Nephron (organoid): ENCODE measurements at regions not wholly inside any gene's neighbourhood (a gene's known extent, or its start where the extent isn't known, plus 50 kb on each side); places are given as distances from the start of the nearest gene placed in this dataset.
A peak's percentile ranks its signal among the peaks of the same experiment; 100 is the strongest.

ENCODE experiments used
- H3K27ac Mint-ChIP-seq, 3 experiments: 2 replicates each; pipeline ENCODE4 v1.8.0; 2020; ENCODE audit warnings: mixed read lengths in 3 of 3, mild to moderate bottlenecking in 2 of 3, moderate library complexity in 1 of 3
- H3K27me3 Mint-ChIP-seq: 2 replicates; pipeline ENCODE4 v1.8.0; 2021; ENCODE audit warnings: low read depth, mild to moderate bottlenecking, moderate library complexity, mixed read lengths
- H3K36me3 Mint-ChIP-seq: 2 replicates; pipeline ENCODE4 v1.8.0; 2020; ENCODE audit warnings: low read depth, mixed read lengths
- H3K4me1 Mint-ChIP-seq: 2 replicates; pipeline ENCODE4 v1.8.0; 2020; ENCODE audit warnings: mixed read lengths
- H3K4me3 Mint-ChIP-seq, 3 experiments: 2 replicates each; pipeline ENCODE4 v1.8.0; 2020; ENCODE audit warnings: mild to moderate bottlenecking in 3 of 3, mixed read lengths in 3 of 3, moderate library complexity in 2 of 3
- H3K9me3 Mint-ChIP-seq: 2 replicates; pipeline ENCODE4 v1.8.0; 2020; ENCODE audit warnings: mixed read lengths
- TF ChIP-seq, protein P1 (sequence below), 3 experiments: fragments of 200-600 bp; sonication (generic); IDR thresholded peaks; one replicate each; pipeline ENCODE4 v1.5.0; 2021; ENCODE audit warnings: antibody characterized with exemption in 3 of 3; ENCODE audit not compliant: unreplicated experiment in 3 of 3

DNA sequence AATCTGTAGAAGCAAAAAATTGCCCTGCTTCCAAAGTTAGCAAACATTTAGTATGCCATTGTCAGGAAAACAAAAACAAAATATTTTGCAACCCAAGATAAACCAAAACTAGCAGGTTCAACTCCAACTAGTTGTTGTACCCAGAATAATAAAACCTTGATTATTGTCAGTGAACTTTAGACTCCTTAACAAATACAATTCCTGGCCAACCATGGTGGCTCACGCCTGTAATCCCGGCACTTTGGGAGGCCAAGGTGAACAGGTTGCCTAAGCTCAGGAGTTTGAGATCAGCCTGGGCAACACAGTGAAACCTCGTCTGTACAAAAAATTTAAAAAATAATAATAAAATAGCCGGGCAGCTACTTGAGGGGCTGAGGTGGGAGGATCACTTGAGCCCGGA is 53.6 kb upstream of the EPCAM start:
- Mint-ChIP-seq H3K27me3 (no peaks in the 10 kb centered on the region), H3K4me3 (no peak overlapping the region), H3K36me3 (peaks cover 3% of the 10 kb centered on the region), H3K4me1 (peaks cover 15% of the 10 kb centered on the region), H3K27ac (no peak overlapping the region), H3K9me3 (no peaks in the 10 kb centered on the region)
- TF ChIP-seq, protein P1, sequence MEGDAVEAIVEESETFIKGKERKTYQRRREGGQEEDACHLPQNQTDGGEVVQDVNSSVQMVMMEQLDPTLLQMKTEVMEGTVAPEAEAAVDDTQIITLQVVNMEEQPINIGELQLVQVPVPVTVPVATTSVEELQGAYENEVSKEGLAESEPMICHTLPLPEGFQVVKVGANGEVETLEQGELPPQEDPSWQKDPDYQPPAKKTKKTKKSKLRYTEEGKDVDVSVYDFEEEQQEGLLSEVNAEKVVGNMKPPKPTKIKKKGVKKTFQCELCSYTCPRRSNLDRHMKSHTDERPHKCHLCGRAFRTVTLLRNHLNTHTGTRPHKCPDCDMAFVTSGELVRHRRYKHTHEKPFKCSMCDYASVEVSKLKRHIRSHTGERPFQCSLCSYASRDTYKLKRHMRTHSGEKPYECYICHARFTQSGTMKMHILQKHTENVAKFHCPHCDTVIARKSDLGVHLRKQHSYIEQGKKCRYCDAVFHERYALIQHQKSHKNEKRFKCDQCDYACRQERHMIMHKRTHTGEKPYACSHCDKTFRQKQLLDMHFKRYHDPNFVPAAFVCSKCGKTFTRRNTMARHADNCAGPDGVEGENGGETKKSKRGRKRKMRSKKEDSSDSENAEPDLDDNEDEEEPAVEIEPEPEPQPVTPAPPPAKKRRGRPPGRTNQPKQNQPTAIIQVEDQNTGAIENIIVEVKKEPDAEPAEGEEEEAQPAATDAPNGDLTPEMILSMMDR (IDR thresholded peaks at IDR 0.05; ENCODE audit: unreplicated experiment in 3 of 3): no peak

DNA sequence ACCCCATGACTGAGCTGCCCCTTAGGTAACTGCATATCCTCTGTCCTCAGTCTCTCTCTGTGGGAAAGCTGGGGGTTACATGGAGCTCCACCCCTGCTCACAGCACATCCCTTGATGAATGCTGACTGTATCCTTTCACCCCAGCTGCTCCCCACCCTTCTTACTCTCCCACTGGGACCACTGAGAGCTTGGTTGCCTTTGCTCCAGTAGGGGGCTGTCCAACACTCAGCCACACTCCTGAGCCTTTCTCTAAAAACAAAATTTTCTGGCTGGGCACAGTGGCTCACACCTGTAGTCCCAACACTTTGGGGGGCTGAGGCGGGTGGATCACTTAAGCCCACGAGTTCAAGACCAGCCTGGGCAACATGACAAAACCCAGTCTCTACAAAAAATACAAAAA is 55.4 kb upstream of the EPCAM start:
- peaks cover 3% of the 10 kb centered on the region for H3K36me3 Mint-ChIP-seq
- TF ChIP-seq, protein P1 (IDR thresholded peaks at IDR 0.05; ENCODE audit: unreplicated experiment in 3 of 3): no peak
- no peaks in the 10 kb centered on the region for H3K9me3 Mint-ChIP-seq
- H3K4me1 Mint-ChIP-seq: peaks cover 24% of the 10 kb centered on the region
- peak overlapping the region in 1 of 3 experiments; percentile 46 for H3K27ac Mint-ChIP-seq
- no peaks in the 10 kb centered on the region for H3K27me3 Mint-ChIP-seq
- no peak overlapping the region for H3K4me3 Mint-ChIP-seq

DNA sequence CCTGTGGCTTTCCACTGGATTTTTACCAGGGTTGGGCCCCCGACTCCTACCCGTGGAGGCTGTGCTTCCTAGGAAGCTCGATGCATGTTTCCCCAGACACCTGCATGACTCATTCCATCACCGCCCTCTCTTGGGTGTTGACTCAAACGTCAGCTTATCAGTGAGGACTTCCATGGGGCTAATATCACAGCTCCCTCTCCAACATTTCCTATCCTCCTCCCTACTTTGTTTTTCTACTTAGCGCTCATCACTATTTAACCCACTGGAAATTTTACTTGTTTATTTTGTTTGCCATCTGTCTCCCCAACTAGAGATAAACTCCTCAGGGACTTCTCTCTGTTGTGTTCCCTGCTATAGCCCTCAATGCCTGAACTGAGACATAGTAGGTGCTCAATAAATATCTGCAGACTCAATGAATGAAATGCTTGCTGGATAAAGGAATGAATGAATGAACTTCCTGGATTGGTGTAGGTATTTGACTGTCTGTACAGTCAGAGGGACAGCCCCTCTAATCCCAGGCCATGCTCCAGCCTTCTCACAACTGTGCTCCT is 55.9 kb upstream of the EPCAM start:
- Mint-ChIP-seq H3K27ac (peak overlapping the region in 1 of 3 experiments; percentile 46), H3K36me3 (peaks cover 3% of the 10 kb centered on the region), H3K27me3 (no peaks in the 10 kb centered on the region), H3K9me3 (no peaks in the 10 kb centered on the region), H3K4me1 (peaks cover 24% of the 10 kb centered on the region), H3K4me3 (no peak overlapping the region)
- TF ChIP-seq, protein P1 (IDR thresholded peaks at IDR 0.05; ENCODE audit: unreplicated experiment in 3 of 3): no peak

DNA sequence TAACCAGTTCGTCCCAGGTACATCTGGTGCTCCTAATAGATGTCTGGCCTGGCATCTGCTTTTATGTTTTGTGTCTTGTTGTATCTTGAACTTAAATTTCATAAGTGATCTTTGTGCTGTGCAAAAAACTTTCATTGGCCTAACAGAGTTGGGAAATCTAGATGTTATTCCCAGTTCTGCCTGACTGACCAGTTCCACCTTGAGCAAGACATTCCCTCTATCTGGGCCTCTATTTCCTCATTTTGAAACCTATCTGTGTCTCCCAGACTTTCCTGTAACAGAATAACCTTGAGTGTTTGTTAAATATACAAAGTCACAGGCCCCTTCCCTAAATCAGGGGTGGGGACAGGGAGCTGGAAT is 56.6 kb upstream of the EPCAM start:
- peaks cover 3% of the 10 kb centered on the region for H3K36me3 Mint-ChIP-seq
- no peaks in the 10 kb centered on the region for H3K9me3 Mint-ChIP-seq
- peaks cover 25% of the 10 kb centered on the region for H3K4me1 Mint-ChIP-seq
- H3K4me3 Mint-ChIP-seq: no peak overlapping the region
- TF ChIP-seq, protein P1 (IDR thresholded peaks at IDR 0.05; ENCODE audit: unreplicated experiment in 3 of 3): no peak
- no peaks in the 10 kb centered on the region for H3K27me3 Mint-ChIP-seq
- H3K27ac Mint-ChIP-seq: peak overlapping the region in 2 of 3 experiments; percentile 32 to 98

- H3K4me3 Mint-ChIP-seq: no peak overlapping the region
- H3K27me3 Mint-ChIP-seq: no peaks in the 10 kb centered on the region
- H3K27ac Mint-ChIP-seq: peak overlapping the region; percentile 45 to 98 (median 97)
- TF ChIP-seq, protein P1 (IDR thresholded peaks at IDR 0.05; ENCODE audit: unreplicated experiment in 3 of 3): no peak
- peaks cover 29% of the 10 kb centered on the region for H3K4me1 Mint-ChIP-seq
- H3K9me3 Mint-ChIP-seq: no peaks in the 10 kb centered on the region
- peaks cover 3% of the 10 kb centered on the region for H3K36me3 Mint-ChIP-seq
Observed at GRCh38 chr2:47311764-47312490, 57.2 kb upstream of the EPCAM start.
